ENCODE measurements at regions not wholly inside any gene's neighbourhood (a gene's known extent, or its start where the extent isn't known, plus 50 kb on each side); places are given as distances from the start of the nearest gene placed in this dataset.
"Not testable (repeated sequence)": the region's sequence is repeated elsewhere in the genome, so short reads cannot be mapped to it uniquely, and the experiment has no call there.

GRCh38 chr5:38670878-38671277 lies 114.4 kb upstream of the LIFR start:
- TF ChIP-seq CTCF (IDR thresholded peaks at IDR 0.05) (no peak), ZFX (IDR thresholded peaks at IDR 0.05; ENCODE audit: borderline replicate concordance) (no peak)
- H3K27ac ChIP-seq: no peak overlapping the region

GRCh38 chr5:38672059-38672788 lies 115.8 kb upstream of the LIFR start:
- TF ChIP-seq CTCF (IDR thresholded peaks at IDR 0.05) (no peak), ZFX (IDR thresholded peaks at IDR 0.05; ENCODE audit: borderline replicate concordance) (no peak)
- peak overlapping the region; percentile 13 for H3K27ac ChIP-seq

GRCh38 chr5:38673671-38674071 lies 117.2 kb upstream of the LIFR start:
- H3K27ac ChIP-seq: no peak overlapping the region
- TF ChIP-seq ZFX (IDR thresholded peaks at IDR 0.05; ENCODE audit: borderline replicate concordance) (no peak), CTCF (IDR thresholded peaks at IDR 0.05) (no peak)

- H3K27ac ChIP-seq: no peak overlapping the region
- TF ChIP-seq CTCF (IDR thresholded peaks at IDR 0.05): no peak
- no peak for TF ChIP-seq ZFX (IDR thresholded peaks at IDR 0.05; ENCODE audit: borderline replicate concordance)
These were observed 119.0 kb upstream of the LIFR start for GRCh38 chr5:38675443-38675842.

- H3K27ac ChIP-seq: no peak overlapping the region
- TF ChIP-seq CTCF (IDR thresholded peaks at IDR 0.05) (no peak), ZFX (IDR thresholded peaks at IDR 0.05; ENCODE audit: borderline replicate concordance) (no peak)
These were observed 121.2 kb upstream of the LIFR start for GRCh38 chr5:38677636-38678035.

GRCh38 chr5:38678076-38678475 lies 121.6 kb upstream of the LIFR start:
- TF ChIP-seq ZFX (IDR thresholded peaks at IDR 0.05; ENCODE audit: borderline replicate concordance) (no peak), CTCF (IDR thresholded peaks at IDR 0.05) (no peak)
- no peak overlapping the region for H3K27ac ChIP-seq

GRCh38 chr5:38678697-38679096 lies 122.3 kb upstream of the LIFR start:
- not testable (repeated sequence) for H3K27ac ChIP-seq
